GM19324 (cell line): ENCODE measurements at regions not wholly inside any gene's neighbourhood (a gene's known extent, or its start where the extent isn't known, plus 50 kb on each side); places are given as distances from the start of the nearest gene placed in this dataset.

Experiments
- ATAC-seq: cut with Tn5 transposase; IDR thresholded peaks from one replicate; pipeline ENCODE4 v1.9.1; 2021; ENCODE audit warnings: mild to moderate bottlenecking, moderate library complexity; ENCODE audit not compliant: unreplicated experiment, low FRiP score

DNA sequence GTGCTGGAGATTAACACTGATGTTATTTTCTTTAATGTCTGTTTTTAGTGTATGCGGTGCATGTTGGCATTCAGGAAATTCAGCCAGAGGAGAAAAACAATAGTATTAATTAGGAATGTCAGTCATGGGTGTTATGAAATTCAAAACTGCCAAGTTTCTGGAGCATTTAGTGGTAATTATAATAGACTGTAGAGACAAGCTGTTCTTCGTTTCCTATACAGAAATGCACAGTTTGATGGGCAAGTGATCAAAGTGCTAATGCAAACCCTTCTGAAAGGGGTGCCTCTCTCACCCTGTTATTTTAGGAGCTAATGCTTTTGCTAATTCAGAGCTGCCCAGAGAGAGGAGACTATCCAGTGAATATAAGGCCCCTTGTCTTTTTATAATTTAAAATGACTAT lies 573.8 kb upstream of the EEF2KMT start:
- no peak for ATAC-seq

- ATAC-seq, result no peak
These were observed 572.6 kb upstream of the EEF2KMT start for GRCh38 chr16:5670198-5670597.

GRCh38 chr16:5668553-5668952 lies 571.0 kb upstream of the EEF2KMT start:
- ATAC-seq, result no peak

- no peak for ATAC-seq
These were observed 568.2 kb upstream of the EEF2KMT start for GRCh38 chr16:5665834-5666233.

GRCh38 chr16:5653789-5654188 lies 556.2 kb upstream of the EEF2KMT start:
- no peak for ATAC-seq

DNA sequence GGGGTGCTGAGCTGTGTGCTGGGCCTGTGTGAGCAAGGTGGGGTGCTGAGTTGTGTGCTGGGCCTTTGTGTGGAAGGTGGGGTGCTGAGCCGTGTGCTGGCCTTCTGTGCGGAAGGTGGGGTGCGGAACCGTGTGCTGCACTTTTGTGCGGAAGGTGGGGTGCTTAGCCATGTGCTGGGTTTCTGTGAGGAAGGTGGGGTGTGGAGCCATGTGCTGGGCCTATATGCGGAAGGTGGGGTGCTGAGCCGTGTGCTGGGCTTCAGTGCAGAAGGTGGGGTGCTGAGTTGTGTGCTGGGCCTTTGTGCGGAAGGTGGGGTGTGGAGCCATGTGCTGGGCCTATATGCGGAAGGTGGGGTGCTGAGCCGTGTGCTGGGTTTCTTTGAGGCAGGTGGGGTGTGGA lies 555.4 kb upstream of the EEF2KMT start:
- no peak for ATAC-seq

DNA sequence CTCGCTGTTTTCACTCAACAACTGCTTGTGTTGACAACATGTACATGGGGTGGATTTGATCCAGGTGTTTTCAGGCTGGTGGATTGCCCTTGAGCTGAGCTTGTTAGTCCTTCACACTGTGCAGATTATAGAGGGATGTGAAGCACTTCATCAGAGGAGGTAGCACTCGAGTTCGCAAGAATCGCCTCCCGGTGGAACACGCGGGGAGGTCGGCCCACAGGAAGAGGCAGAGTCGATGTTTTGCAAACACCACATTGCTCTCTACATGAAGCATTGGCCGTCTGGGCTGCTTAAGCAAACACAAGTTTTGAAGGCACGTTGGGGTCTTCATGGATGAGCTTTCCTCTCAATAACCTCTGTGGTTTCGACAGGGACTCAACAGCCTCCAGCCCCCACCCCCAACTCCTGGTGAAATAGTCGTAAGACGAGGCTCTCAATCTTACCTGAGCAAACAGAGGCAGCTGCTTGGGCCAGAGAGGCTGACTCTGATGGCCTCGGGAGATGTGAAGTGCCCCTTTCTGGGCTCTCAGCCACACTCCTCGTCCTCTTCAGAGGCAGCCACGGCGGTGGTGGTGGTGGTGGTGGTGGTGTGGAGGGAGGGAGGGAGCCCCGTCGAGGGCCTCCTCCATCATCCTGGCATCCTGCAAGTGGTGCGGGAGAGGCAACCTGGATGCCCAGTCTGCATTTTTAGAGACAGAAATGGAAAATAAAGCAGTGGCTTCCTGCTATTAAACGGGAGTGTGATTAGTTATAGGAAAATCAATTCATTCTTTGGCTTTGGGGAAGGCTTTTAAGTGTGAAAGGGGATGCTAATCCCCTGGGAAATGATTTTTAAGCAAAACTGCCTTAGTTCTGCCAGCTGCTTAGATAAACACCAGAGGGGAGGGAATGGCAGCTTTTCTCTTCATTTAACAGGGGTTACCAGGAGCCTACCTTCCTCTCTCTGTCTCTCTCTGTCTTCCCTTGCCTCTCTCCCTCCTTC lies 552.5 kb upstream of the EEF2KMT start:
- no peak for ATAC-seq

GRCh38 chr16:5647051-5647450 lies 549.5 kb upstream of the EEF2KMT start:
- no peak for ATAC-seq

- no peak for ATAC-seq
These were observed 546.4 kb upstream of the EEF2KMT start for GRCh38 chr16:5643855-5644531.

- ATAC-seq, result no peak
These were observed 544.8 kb upstream of the EEF2KMT start for GRCh38 chr16:5642436-5642835.

DNA sequence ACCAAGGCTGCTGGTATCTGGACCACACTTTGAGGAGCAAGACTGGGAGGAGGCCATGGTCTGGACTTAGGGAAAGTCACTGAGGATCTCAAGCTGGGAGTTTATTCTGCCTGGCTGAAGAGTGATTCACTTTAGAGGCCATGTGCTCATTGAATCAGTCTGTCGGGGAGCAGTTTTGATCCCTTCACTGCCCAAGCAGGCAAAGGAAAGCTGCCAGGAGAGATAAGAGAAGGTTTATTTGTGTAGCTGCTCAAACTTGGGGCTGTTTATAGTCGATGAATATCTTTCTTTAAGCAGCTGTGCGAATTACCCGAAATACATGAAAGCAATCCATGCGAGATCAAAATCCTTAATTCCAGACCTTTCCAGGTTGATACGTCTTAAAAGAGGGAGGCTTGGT lies 544.4 kb upstream of the EEF2KMT start:
- ATAC-seq, result no peak

- no peak for ATAC-seq
These were observed 543.3 kb upstream of the EEF2KMT start for GRCh38 chr16:5640883-5641282.

DNA sequence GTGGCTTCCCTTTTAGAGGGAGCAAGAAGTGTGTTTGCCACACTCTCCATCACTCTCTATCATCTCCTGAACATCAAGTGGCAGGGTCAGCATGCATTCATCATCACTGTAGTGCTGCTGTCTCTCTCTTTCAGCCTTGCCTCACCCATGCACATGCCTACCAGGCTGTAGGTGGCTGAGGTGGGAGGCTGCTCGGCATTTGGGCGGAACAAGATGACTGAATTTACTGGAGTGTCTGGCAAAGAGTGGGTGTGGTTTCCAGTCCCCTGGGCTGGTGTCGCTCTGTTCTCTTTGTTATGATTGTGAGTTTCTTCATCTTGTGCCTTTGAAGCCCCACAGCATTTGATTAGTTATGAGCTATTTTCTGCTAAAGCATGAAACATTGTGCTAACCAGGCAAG lies 541.9 kb upstream of the EEF2KMT start:
- ATAC-seq, result no peak

DNA sequence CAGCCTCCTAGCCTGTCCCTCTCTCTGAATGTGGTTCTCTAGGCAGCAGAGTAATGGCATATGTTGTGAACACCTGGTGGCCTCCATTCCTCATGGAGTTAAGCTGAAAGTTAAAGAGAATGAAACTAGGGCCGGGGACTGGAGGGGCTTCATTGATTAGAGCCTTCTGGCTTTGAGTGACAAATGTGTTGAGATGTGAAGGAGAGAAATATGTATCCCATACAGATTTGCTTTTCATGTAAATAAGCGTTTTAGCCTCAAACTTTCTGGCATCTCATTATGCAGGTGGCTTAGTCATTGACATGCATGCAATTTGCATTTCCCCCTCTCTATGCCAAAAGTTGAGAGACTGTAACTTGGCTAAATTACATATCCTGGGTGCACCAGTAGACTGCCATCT lies 537.7 kb upstream of the EEF2KMT start:
- no peak for ATAC-seq

GRCh38 chr16:5634666-5635180 lies 537.1 kb upstream of the EEF2KMT start:
- ATAC-seq, result no peak

DNA sequence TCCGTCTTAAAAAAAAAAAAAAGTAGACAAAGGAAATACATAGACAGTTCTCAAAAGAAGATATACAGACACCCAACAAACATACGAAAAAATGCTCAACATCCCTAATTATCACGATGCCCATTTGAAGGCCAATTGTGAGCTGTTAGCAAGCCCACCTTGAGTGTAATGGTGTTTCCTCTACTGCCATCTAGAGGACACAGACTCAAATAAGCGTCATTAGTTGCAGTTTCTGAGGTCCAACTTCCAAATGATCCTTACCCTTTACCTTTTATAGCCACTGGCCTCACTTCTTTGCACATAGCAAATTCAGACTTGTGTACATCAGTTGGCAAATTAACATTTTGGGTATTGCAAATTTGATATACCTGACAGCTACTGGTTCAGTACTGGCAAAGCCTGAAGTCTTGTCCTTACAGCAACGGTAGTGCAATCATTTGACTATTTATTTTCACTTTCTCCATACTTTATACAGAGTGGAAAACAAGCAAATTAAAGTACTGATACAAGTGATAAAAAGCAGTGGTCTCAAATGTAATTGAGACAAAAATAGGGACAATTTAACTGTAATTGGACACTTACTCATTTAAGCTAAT lies 536.3 kb upstream of the EEF2KMT start:
- no peak for ATAC-seq

DNA sequence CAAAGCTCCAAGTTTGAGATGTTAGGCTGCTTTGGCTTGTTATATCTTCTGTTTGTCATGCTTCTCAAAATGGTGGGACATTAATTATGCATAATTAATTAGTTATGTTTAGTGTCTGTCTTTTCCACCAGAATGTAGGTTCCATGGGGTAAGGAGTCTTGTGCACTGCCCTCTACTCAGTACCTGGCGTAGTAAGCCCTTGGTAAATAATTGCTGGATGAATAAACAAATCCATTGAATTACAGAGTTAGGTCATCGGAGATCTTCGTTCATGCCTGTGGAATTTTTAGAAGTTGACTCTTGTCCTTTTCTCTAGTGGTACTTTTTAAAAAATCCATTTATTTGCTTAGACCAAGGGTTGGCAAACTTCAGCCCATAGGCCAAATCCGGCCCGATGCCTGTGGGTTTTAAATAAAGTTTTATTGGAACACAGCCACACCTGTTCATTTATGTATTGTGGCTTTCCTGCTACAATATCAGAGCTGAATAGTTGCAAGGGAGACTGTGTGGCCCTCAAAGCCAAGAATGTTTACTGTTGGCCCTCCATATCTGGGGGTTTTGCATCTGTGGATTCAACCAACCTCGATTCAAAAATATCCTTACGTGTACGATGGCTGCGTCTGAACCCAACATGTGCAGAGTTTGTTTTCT lies 524.8 kb upstream of the EEF2KMT start:
- ATAC-seq, result no peak

DNA sequence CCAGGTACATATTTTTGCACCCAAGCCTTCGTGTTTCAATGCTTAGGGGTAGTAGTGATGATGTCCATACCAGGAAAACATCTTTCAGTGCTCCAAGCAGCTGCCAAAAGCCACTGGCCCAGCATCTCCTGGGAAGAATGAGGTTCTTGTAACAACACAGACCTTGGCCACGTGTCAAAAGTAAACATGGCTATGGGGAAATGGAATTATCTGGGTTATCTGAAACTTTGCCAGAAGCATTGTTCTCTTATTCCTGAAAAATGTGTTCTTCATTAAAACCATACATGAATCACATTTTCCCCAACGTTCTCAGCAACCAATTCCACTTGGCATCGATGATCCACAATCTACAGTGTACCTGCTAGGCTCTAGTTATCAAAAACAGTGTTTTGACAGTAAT lies 524.2 kb upstream of the EEF2KMT start:
- ATAC-seq, result no peak

DNA sequence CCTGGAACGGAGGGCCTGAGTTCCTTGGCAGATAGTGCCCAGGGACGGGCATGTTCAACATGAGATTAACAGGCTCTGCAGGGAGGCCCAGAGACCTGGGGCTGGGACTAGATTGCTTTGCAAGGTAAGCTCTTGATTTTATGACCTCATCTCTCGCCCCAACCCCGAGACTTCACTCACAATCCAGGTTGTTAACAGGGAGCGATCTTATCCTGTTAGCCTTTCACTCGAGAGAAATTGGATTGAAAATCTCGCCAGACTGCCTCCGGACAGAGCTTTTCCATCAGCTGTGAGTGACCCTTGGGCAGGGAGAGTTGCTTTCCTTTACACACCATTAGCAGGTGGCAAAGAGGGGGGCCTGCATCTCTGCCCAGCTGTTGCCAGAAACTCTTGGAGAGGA lies 521.7 kb upstream of the EEF2KMT start:
- no peak for ATAC-seq

GRCh38 chr16:5616841-5617240 lies 519.2 kb upstream of the EEF2KMT start:
- no peak for ATAC-seq
